Erythroblast (primary cell): ENCODE measurements at regions not wholly inside any gene's neighbourhood (a gene's known extent, or its start where the extent isn't known, plus 50 kb on each side); places are given as distances from the start of the nearest gene placed in this dataset.

Source experiments
- GATA1 ChIP-seq: IDR thresholded peaks from 2 replicates; pipeline ENCODE4 v1.6.1; 2011; ENCODE audit warnings: low read depth, mild to moderate bottlenecking, control low read depth, low read length, moderate library complexity
- POLR2A ChIP-seq: IDR thresholded peaks from 2 replicates; pipeline ENCODE4 v1.6.1; 2011; ENCODE audit warnings: mild to moderate bottlenecking, low read length

GRCh38 chr3:72219752-72220151 is 434.8 kb upstream of the PROK2 start:
- no peak for TF ChIP-seq POLR2A
- no peak for TF ChIP-seq GATA1
